Superior temporal gyrus (tissue), 1 donor: ENCODE measurements at regions not wholly inside any gene's neighbourhood (a gene's known extent, or its start where the extent isn't known, plus 50 kb on each side); places are given as distances from the start of the nearest gene placed in this dataset.
"Not testable (repeated sequence)": the region's sequence is repeated elsewhere in the genome, so short reads cannot be mapped to it uniquely, and the experiment has no call there.

Experiments used
- DNase-seq: peaks from one replicate; pipeline ENCODE4 v3.0.0-alpha.2; 2016; ENCODE audit errors: extremely low spot score

DNA sequence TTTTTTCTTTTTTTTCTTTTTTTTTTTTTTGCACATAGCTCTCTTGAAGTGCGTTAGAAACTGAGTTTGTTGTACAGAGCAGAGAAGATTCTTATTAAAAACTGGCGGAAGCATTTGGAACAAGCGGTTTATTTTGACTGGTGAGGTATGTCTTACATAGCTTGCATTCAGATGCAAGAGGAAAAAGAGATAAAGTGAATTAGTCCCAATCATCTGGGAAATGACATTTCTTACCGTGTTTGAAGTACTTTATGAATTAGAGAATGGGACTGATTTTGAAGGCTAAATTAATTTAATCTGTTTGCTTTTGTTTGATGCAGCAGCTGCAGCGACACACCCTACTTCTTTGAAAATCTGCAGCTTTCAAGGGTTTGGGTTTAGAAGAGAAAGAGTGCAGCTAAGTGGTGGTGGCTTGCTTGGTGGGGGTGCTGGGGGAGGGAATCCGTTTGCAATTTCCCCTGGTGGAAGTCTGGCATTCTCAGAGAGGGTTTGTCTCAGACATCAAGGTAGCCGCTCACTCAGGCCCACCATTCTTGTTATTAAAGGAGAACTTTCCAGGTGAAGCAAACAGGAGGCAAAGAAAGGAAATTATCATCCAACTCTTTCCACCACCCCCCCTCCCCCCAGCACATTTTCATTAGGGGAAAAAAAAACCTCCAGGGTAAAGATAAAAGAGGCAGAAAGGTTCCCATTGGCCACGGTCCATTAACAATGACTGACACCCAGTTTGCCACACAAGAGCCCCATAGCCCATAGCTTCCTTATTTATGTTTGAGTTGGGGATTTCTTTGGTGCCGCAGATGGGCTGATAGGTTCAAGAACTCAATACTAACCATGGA lies 231.7 kb downstream of the SKIDA1 start:
- no peak for DNase-seq

DNA sequence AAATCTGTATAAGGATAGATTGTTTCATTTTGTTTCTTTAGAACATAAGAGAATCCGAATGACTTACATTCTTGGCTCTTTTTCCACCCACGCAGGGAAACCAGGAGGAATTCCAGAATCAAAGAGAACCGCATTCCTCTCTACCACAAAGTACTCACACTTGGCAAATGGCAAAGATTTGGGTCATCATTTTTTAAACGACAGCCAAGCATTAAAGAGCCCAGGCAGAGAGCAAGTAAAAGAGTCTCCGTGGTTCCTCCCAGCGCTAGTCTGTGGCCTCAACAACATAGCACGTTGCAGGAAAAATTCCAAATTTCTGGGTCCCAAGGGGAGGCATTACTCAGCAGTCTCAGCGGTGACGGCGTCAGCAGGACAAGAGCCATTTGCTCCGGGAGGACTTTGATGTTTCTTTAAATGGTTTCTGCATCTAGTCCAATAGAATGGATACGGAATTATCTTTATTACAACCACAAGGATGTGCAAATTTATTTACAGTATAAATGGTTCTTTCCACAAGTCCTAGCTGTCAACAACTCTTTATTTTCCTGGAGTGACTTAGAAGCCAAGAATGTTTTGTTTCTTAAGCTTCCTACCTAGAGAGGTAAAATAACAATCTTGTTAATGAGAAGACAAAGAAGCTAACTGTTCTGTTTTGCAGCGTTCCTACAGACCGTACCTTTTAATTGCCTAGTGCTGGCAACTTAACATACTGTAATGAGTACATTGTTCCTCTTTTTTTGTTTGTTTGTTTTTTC lies 232.5 kb downstream of the SKIDA1 start:
- peak; percentile 62 for DNase-seq

DNA sequence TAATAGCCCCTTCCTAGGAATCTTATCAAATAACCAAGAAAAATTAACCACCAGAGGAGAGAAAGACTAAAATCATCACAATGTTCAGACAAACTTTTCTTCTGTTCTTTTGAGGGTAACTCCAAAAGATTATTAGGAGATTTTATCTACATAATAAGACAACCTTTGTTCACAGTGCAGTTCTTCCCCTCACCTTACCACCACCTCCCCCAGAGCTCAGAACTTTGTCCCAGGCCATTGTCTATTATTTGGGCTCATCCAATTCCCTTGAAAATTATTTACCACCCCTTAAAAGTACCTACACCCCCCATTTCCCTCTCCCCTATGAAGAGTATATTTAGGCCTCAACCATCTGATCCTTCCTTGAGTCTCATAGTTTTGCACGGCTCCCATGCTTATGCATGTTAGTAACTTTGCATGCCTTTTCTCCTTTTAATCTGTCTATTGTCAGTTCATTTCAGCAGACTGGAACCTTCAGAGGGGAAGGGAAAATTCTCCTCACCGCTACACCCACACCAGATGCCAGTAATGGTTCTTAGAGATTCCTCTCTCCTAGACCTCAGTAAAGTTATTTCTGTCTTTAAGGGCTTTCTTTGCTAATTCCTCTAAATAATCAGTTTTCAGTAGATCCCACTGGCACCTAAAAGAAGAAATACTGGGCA lies 234.9 kb downstream of the SKIDA1 start:
- DNase-seq: no peak

DNA sequence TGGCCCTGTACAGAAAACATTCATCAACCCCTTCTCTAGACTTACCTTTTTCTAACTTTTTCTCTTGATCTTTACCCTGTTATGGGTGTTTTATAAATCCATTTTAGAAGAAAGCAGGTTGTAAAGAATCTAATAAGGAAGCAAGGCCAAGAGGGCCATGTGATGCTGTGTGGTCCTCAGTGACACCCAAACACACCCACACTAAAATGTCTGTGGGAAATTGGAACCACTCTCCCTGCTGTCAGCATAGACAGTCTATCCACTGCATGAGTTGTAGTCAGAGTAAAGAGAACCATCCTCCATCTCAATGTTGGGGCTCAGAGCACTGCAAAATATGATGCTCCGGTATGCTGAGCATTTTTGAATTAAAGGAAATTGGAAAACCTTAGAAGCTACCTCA lies 235.5 kb downstream of the SKIDA1 start:
- DNase-seq: no peak

DNA sequence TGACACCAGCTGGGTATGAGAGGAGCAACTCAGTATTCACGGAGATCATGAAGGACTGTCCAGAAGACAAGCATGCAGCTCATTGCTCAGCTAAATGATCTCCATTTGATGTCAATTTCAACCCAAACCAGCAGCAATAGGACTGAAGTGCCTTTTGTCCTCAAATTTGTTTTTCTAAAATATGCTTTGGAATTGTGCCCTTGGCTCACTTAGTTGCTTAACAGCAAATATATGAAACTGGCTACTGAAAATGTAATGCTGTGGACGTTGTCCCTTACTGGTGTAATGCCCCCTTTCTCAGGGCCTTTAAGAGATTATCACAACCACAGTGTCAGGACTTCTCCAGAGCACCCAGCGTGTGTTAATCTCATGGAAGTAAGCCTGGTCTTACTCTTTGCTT lies 236.2 kb downstream of the SKIDA1 start:
- no peak for DNase-seq

DNA sequence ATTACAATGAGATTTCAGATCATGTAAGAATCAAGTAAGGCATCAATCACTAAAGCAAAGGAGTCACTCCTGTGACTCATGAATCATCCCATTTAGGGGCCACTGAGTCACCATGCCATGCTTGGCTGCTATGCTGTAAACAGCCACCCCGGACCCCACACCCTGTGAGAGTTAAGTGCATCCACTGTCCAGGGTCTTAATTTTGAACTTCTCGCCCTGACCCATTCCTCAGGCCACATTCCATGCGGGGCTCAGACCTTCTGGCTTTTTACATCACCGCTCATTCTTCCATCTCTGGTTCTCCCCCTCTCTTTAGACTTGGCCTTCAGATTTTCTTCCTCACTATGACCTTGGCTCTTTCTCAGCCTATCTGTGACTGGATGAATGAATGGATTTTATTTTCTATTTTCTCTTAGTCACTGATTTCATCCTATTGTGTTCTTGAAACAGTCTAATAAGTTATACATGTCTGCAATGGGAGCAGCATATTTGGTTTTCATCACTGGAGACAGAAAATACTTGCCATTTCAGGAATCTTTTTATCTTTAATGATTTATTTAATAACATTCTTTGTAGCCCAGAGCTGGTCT lies 239.6 kb downstream of the SKIDA1 start:
- no peak for DNase-seq

DNA sequence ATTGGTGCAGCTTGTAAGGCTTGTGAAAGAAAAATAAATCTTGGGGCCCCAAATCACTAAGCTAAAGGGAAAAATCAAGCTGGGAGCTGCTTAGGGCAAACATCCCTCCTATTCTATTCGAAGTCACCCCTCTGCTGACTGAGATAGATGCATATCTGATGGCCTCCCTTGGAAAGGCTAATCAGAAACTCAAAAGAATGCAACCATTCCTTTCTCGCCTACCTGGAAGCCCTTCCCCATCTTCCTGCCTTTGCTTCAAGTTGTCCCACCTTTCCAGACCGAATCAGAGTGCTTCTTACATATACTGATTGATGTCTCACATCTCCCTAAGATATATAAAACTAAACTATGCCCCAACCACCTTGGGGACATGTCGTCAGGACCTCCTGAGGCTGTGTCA lies 240.3 kb downstream of the SKIDA1 start:
- no peak for DNase-seq

DNA sequence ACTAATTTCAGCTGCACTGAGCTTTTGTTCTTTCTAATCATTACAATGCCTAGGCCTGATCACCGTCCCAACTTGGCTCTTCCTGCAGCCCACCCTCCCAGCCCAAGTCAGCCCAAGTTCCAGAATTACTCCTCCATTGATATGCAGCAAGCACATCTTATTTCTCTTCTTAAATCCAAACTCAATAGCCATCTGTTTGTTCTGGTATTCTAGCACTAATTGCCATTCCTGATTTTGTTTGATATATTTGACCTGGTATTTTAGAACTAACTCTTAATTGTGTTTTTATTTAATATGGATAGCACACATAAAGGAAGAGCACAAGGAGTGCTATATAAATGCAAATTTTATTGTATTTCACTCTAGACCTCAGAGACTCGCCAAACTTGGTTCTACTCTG lies 241.2 kb downstream of the SKIDA1 start:
- no peak for DNase-seq

DNA sequence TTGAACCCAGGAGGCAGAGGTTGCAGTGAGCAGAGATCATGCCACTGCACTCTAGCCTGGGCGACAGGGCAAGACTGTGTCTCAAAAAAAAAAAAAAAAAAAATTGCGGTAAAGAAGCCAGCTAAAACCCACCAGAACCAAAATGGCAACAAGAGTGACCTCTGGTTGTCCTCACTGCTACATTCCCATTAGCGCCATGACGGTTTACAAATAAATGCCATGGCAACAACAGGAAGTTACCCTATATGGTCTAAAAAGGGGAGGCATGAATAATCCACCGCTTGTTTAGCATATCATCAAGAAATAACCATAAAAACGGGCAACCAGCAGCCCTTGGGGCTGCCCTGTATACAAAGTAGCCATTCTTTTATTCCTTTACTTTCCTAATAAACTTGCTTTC lies 242.4 kb downstream of the SKIDA1 start:
- not testable (repeated sequence) for DNase-seq

DNA sequence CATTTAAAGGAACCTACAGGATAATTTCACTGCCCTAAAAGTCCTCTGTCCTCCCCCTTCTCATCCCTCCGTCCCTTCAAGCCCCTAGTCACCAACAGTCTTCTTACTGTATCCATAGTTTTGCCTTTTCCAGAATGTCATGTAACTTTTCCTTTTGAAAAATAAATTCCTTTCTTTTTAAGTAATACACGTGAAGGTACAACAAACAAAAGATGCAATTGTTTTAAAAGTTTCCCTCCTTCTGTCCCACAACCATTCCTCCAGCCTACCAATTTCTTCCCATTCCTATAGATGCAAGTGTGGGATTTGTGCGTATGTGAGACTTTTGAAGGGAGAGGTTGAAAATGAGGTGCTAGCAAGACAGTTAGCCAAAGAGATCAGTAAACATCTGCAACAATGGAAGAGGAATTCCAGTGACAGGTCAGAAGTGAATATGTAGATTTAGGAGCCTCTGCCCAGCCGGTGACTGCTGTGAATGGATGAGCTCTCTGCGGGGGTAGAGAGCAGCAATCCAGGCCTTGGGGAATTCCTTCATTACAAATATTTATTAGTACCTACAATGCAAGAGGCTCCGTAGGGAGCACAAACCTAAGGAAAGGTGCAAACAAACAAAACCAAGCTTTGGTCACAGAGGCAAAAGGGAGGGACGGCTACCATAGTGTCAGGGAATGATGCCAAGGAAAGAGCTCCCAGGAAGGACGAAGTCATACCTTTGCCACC lies 243.6 kb downstream of the SKIDA1 start:
- DNase-seq: no peak

DNA sequence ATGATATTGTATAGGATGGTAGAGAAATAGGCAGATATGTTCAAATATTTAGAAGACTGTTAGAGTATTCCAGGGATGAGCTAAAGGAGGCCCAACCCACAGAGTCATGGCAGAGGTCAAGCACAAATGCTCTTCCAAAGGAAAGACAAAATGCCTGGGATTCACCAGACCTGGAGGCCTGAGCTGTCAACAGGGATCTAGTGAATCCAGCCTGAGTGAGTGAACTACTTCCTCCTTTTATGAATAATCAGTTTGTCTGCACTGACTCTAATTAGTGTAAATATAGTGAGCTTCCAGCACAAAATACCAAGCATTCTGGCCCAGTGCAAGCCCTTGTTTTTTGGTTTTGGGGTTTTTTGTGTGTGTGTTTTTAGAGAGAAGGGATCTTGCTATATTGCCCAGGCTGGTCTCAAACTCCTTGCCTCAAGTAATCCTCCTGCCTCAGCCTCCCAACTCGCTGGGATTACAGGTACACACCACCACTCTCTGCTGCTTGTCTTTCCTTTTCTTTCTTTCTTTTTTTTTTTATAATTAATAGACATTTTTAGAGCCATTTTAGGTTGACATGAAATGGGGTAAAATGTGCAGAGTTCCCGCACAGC lies 244.4 kb downstream of the SKIDA1 start:
- no peak for DNase-seq

DNA sequence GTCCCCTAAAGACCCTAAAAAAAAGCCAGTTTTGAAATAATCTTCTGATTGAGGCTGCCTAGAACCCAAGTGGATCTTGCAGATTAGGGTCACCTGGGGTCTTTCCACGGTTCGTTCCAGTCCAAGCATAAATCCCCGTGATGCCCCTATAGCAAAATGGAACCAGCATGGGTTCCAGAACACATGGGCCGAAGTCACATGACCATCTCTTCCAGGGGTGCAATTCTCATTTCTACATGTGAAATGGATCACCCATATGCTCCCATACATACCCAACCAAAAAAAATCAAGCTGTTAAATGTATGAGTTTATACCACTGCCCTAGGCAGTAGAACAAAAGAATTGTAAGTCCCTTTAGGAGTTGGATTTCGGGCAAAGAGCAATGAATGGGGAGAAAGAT lies 245.4 kb downstream of the SKIDA1 start:
- DNase-seq: no peak

DNA sequence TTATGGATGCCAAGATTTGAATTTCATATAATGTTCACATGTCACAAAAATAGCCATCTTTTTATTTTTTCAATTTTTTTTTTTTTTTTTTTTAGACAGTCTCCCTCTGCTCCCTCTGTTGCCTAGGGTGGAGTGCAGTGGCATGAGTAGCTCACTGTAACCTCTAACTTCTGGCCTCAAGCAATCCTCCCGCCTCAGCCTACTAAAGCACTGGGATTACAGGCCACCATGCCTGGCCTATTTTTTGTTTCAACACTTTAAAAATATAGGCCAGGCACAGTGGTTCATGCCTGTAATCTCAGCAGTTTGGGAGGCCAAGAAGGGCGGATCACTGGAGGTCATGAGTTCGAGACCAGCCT lies 246.3 kb downstream of the SKIDA1 start:
- DNase-seq: no peak

DNA sequence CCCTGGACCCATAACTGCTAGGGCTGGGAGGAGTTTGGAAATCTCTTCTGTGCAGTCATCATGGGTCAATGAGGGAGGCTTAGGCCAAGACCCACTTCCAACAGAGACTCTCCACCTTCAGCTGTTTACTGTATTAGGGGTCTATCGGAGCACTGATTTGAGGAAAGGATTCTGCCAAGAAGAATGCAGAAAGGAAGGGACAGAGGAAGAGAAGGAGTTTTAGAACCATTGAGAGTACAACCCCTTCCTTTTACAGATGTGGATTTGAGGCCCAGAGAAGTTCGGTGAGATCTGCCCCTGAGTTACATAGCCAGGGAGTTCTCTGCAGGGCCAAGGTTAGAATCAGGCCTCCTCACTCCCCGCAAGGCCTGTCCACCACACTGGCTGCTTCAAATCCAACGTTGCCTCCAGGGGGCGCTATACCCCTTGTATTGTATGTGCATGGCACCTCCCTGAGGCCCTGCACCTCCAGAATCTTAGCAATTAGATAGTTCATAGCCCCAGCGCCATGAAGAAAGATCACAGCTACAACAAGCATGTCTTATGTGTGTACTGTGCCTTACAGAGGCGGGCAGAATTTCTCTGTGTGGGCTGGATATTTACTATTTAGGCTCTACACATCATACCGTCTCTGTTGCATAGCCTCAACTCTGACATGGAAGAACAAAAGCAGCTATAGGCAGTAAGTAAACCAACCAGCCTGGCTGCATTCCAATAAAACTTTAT lies 246.8 kb downstream of the SKIDA1 start:
- DNase-seq: peak; percentile 77

DNA sequence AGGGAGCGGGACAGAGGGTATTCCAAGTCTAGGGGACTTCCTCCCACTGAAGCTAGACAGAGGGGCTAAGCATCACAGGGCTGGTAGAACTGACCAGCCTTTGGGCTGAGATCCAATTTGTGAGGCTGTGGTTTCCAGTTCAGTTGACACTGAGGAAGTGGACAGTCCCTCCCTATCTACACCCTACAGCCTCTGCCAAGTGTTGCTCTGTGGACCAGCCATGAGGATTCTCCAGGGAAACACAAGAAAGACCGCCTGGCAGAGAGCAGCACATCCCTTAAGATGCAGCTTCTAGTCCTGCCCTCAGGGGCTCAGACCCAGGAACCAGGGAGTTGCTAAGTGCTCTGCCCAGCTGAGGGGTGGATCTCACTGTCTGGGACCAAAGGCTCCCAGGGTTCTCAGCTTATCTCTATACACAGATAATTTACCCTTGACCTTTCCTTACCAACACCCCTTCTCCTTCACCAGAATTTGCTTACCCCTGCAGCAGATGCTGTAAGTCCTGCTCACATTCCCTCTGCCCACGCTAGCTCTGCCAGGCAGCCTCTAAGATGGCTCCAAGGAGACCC lies 252.0 kb downstream of the SKIDA1 start:
- DNase-seq: no peak

DNA sequence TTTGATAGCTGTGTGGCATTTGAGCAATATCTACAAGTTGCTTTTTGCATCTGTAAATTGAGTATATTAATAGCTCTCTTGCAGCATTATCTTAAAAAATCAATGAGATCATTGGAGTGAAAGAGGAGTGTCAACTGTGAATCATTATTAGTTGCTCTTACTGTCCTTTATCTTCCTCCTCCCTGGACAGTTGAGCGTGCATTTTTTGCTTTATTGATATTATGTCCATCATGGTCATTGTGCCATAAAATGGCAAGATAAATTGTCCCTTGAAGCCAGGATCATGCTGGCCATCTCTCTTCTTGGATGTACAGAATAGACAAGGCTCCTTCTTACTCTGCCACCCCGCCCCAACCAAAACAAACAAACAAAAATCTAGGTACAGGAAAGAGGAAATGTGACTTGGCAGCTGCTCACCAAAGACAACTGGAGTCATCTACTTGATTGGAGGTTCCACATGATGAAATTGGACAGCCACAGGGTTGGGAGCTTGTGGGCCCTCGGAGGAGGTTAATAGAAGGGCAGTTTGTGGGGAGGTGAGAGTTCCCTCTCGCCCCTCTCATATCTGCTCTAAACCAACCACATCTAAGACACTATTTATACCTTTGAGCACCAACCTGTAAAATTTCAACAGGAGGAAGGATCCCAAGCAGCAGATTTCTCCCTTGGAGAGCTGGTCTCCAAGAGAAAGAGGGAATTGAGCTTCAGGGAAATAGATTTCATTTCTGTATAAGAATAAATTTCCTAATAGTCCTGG lies 252.7 kb downstream of the SKIDA1 start:
- no peak for DNase-seq

DNA sequence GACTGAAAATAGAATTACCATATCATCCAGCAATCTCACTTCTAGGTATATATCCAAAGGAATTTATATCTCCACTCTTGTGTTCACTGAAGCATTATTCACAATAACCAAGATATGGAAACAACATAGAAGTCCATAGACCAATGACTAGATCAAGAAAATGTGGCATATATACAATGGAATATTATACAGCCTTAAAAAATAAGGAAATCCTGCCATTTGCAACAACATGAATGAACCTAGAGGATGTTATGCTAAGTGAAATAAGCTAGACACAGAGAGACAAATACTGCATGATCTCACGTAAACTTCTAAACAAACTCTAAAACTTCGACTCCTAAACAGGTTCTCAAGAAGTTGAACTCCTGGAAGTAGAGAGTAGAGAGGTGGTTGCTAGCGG lies 254.5 kb downstream of the SKIDA1 start:
- no peak for DNase-seq

DNA sequence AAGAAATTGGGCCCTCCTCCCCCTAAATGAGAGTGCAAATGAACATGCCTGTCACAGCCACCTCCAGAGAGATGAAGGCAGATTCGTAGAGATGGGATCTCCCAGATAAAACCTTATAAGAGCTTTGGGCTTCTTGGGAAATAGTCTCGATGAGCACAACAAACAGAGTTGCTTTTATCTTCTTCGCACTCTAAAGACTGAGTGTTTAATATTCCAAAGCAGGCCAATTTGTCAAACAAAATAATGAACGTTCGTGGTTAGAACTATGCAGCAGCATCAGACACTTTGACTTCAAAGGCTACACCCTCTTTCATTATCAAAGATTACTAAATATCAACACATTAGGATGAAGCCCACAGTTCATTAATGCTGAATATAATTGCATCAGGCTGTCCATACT lies 256.2 kb downstream of the SKIDA1 start:
- no peak for DNase-seq

DNA sequence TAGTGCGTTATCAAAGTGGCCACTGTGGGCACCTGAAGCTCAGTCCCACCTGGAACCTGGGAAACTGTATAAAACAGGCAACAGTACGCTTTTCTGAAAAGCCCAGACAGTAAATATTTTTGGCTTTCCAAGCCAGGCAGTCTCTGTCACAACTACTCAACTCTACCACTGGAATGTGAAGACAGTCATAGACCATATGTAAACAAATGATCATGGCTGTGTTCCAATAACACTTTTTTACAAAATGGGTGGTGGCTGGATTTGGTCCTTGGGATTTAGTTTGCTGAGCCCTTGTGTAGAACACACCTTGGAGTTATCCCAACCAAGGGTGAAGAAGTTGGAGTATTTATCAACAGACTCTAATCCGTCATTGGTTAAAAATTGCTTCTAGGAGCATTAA lies 259.9 kb downstream of the SKIDA1 start:
- DNase-seq: no peak

DNA sequence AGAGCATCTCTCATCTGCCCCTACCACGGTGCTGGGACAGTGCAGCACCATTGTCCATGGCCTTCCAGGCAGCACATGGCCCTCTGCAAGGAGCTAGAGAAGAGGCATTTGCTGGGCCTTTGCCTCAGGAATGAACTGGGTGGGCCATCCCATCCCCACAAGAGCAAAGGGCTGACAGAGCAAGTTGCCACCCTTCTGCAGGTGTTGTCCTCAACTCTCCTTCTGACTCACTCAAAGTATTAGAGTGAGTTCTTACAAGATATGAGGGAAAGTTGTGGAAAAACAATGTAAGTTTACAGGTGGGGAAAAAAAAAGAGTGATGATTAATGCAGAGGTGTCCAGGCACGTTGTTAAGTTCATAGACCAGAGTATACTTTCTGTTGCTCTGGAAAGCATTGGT lies 261.2 kb downstream of the SKIDA1 start:
- DNase-seq: no peak
